H9 (cell line): ENCODE measurements at regions not wholly inside any gene's neighbourhood (a gene's known extent, or its start where the extent isn't known, plus 50 kb on each side); places are given as distances from the start of the nearest gene placed in this dataset.

Experiments used
- DNase-seq: peaks from one replicate; pipeline ENCODE4 v3.0.0-alpha.2; 2017
- H2AFZ ChIP-seq: one replicate; pipeline ENCODE4 v1.6.1; 2013; ENCODE audit warnings: mild to moderate bottlenecking, low read length, control low read depth, moderate library complexity
- H2AK5ac ChIP-seq: 2 replicates; pipeline ENCODE4 v1.6.1; 2013; ENCODE audit warnings: low read length, control low read depth, mixed read lengths; ENCODE audit not compliant: insufficient read length
- H2BK120ac ChIP-seq: one replicate; pipeline ENCODE4 v1.6.1; 2013; ENCODE audit warnings: low read depth, mild to moderate bottlenecking, low read length, control low read depth, inconsistent platforms; ENCODE audit not compliant: poor library complexity, severe bottlenecking
- H2BK12ac ChIP-seq: 2 replicates; pipeline ENCODE4 v1.6.1; 2013; ENCODE audit warnings: low read length, control low read depth, mixed read lengths, low read depth; ENCODE audit not compliant: insufficient read length
- H2BK15ac ChIP-seq: 2 replicates; pipeline ENCODE4 v1.6.1; 2013; ENCODE audit warnings: low read depth, low read length, control low read depth
- H2BK20ac ChIP-seq: one replicate; pipeline ENCODE4 v1.6.1; 2013; ENCODE audit warnings: low read depth, mild to moderate bottlenecking, low read length, control low read depth, inconsistent platforms; ENCODE audit not compliant: poor library complexity, severe bottlenecking
- H2BK5ac ChIP-seq: 2 replicates; pipeline ENCODE4 v1.6.1; 2013; ENCODE audit warnings: low read length, control low read depth, mixed read lengths; ENCODE audit not compliant: insufficient read length
- H3K14ac ChIP-seq: 2 replicates; pipeline ENCODE4 v1.6.1; 2013; ENCODE audit warnings: low read length, control low read depth; ENCODE audit not compliant: insufficient read depth
- H3K18ac ChIP-seq: 2 replicates; pipeline ENCODE4 v1.6.1; 2013; ENCODE audit warnings: low read depth, mild to moderate bottlenecking, mixed read lengths, low read length, control low read depth; ENCODE audit not compliant: insufficient read length
- H3K23ac ChIP-seq: 2 replicates; pipeline ENCODE4 v1.6.1; 2013; ENCODE audit warnings: low read length, control low read depth, mixed read lengths, low read depth; ENCODE audit not compliant: insufficient read length
- H3K23me2 ChIP-seq: 2 replicates; pipeline ENCODE4 v1.6.1; 2013; ENCODE audit warnings: low read depth, mild to moderate bottlenecking, mixed read lengths, low read length, control low read depth; ENCODE audit not compliant: insufficient read length, poor library complexity, severe bottlenecking
- H3K27ac ChIP-seq: 2 replicates; pipeline ENCODE4 v1.5.1; 2013; ENCODE audit warnings: low read length, control low read depth, mixed read lengths, low read depth; ENCODE audit not compliant: insufficient read length
- H3K27me3 ChIP-seq: 2 replicates; pipeline ENCODE4 v1.6.1; 2013; ENCODE audit warnings: low read length, control low read depth, inconsistent platforms; ENCODE audit not compliant: insufficient read depth
- H3K4ac ChIP-seq: 2 replicates; pipeline ENCODE4 v1.6.1; 2013; ENCODE audit warnings: low read depth, mild to moderate bottlenecking, control low read depth, inconsistent platforms, low read length, moderate library complexity
- H3K4me1 ChIP-seq: 2 replicates; pipeline ENCODE4 v1.6.1; 2013; ENCODE audit warnings: low read length, control low read depth, inconsistent platforms; ENCODE audit not compliant: insufficient read depth
- H3K4me2 ChIP-seq: 2 replicates; pipeline ENCODE4 v1.6.1; 2013; ENCODE audit warnings: low read length, control low read depth, mixed read lengths; ENCODE audit not compliant: insufficient read length, insufficient read depth
- H3K56ac ChIP-seq: 2 replicates; pipeline ENCODE4 v1.6.1; 2013; ENCODE audit warnings: low read depth, mild to moderate bottlenecking, mixed read lengths, low read length, control low read depth; ENCODE audit not compliant: insufficient read length
- H3K79me1 ChIP-seq: 2 replicates; pipeline ENCODE4 v1.6.1; 2013; ENCODE audit warnings: low read depth, mild to moderate bottlenecking, moderate library complexity, low read length, control low read depth, inconsistent platforms; ENCODE audit not compliant: insufficient read depth, poor library complexity, severe bottlenecking
- H3K79me2 ChIP-seq: 2 replicates; pipeline ENCODE4 v1.6.1; 2013; ENCODE audit warnings: low read length, control low read depth, inconsistent platforms; ENCODE audit not compliant: insufficient read depth
- H3K9ac ChIP-seq: 2 replicates; pipeline ENCODE4 v1.6.1; 2013; ENCODE audit warnings: low read length, control low read depth, mixed read lengths; ENCODE audit not compliant: insufficient read length; ENCODE audit errors: extremely low read depth
- H3K9me3 ChIP-seq: one replicate; pipeline ENCODE4 v1.6.1; 2013; ENCODE audit warnings: low read depth, low read length, inconsistent platforms; ENCODE audit not compliant: control insufficient read depth
- H3T11ph ChIP-seq: one replicate; pipeline ENCODE4 v1.6.1; 2013; ENCODE audit warnings: mild to moderate bottlenecking, low read length, control low read depth, inconsistent platforms
- H4K20me1 ChIP-seq: one replicate; pipeline ENCODE4 v1.6.1; 2013; ENCODE audit not compliant: control insufficient read depth, insufficient read length, insufficient read depth
- H4K5ac ChIP-seq: 2 replicates; pipeline ENCODE4 v1.6.1; 2013; ENCODE audit warnings: low read depth, mild to moderate bottlenecking, mixed read lengths, low read length, control low read depth; ENCODE audit not compliant: insufficient read length
- H4K8ac ChIP-seq: replicated peaks from 2 replicates; pipeline ENCODE4 v1.6.1; 2013; ENCODE audit warnings: low read length, control low read depth, mixed read lengths, low read depth; ENCODE audit not compliant: insufficient read length
- H4K91ac ChIP-seq: 2 replicates; pipeline ENCODE4 v1.6.1; 2013; ENCODE audit warnings: low read depth, mild to moderate bottlenecking, moderate library complexity, mixed read lengths, low read length, control low read depth; ENCODE audit not compliant: insufficient read length
- H3K27ac Mint-ChIP-seq, 3 experiments: 2 replicates in 2 of 3; 3 replicates in 1 of 3; pipeline ENCODE4 v1.8.0; 2020 to 2021; ENCODE audit warnings: mixed read lengths in 3 of 3, mild to moderate bottlenecking in 1 of 3, moderate library complexity in 1 of 3
- H3K27me3 Mint-ChIP-seq: 2 replicates; pipeline ENCODE4 v1.8.0; 2021; ENCODE audit warnings: low read depth, mild to moderate bottlenecking, moderate library complexity, mixed read lengths
- H3K36me3 Mint-ChIP-seq, 3 experiments: 2 replicates in 2 of 3; 3 replicates in 1 of 3; pipeline ENCODE4 v1.8.0; 2020 to 2021; ENCODE audit warnings: low read depth in 3 of 3, mixed read lengths in 3 of 3; ENCODE audit not compliant: insufficient read depth in 1 of 3
- H3K4me1 Mint-ChIP-seq, 2 experiments: 2 replicates each; pipeline ENCODE4 v1.8.0; 2020; ENCODE audit warnings: mixed read lengths in 2 of 2
- H3K4me3 Mint-ChIP-seq, 2 experiments: 2 replicates in 1 of 2; 3 replicates in 1 of 2; pipeline ENCODE4 v1.8.0; 2020 to 2021; ENCODE audit warnings: mild to moderate bottlenecking in 2 of 2, mixed read lengths in 2 of 2, moderate library complexity in 1 of 2
- H3K9me3 Mint-ChIP-seq, 2 experiments: 2 replicates in 1 of 2; 3 replicates in 1 of 2; pipeline ENCODE4 v1.8.0; 2020; ENCODE audit warnings: mild to moderate bottlenecking in 2 of 2, mixed read lengths in 2 of 2, moderate library complexity in 1 of 2
- CTCF ChIP-seq: fragments of 200-600 bp; sonication (generic); conservative IDR thresholded peaks from 3 replicates; pipeline ENCODE4 v1.8.0; 2021; ENCODE audit warnings: antibody characterized with exemption, mild to moderate bottlenecking
- WGBS: extraction: QIAGEN DNeasy Blood & Tissue Kit; methylation state at CpG from one replicate; pipeline ENCODE4 v1.1.7; 2013; ENCODE audit warnings: missing lambda C conversion rate, low lambda C conversion rate, mixed read lengths; ENCODE audit not compliant: insufficient read length; ENCODE audit errors: extremely low coverage; 5-methylcytosine and 5-hydroxymethylcytosine counted together

GRCh38 chr6:104537180-104537579 lies 322.5 kb downstream of the HACE1 start:
- Histone ChIP-seq H3K79me2 (no peaks in the 10 kb centered on the region), H2BK5ac (no peak overlapping the region), H4K20me1 (no peaks in the 10 kb centered on the region), H3K9ac (no peak overlapping the region), H3K9me3 (no peaks in the 10 kb centered on the region), H3K4me2 (no peak overlapping the region), H3K56ac (no peak overlapping the region), H2BK12ac (no peak overlapping the region), H4K5ac (no peak overlapping the region), H3K27ac (no peak overlapping the region), H3K4me1 (no peaks in the 10 kb centered on the region), H2AK5ac (no peak overlapping the region), H2BK20ac (no peak overlapping the region), H4K91ac (no peak overlapping the region), H3T11ph (no peak overlapping the region), H4K8ac (no peak overlapping the region), H3K14ac (no peak overlapping the region), H3K79me1 (no peaks in the 10 kb centered on the region), H2BK120ac (no peak overlapping the region), H2AFZ (no peak overlapping the region), H3K18ac (no peak overlapping the region), H3K27me3 (no peaks in the 10 kb centered on the region), H3K23me2 (no peaks in the 10 kb centered on the region), H3K4ac (no peak overlapping the region), H3K23ac (no peak overlapping the region), H2BK15ac (no peak overlapping the region)
- no peaks in the 10 kb centered on the region for H3K36me3 Mint-ChIP-seq
- H3K4me1 Mint-ChIP-seq, result peaks cover 4 to 6% of the 10 kb centered on the region in 2 experiments
- no peak overlapping the region for H3K4me3 Mint-ChIP-seq
- H3K27ac Mint-ChIP-seq, result no peak overlapping the region
- no peaks in the 10 kb centered on the region for H3K27me3 Mint-ChIP-seq
- TF ChIP-seq CTCF, result no peak
- H3K9me3 Mint-ChIP-seq, result no peaks in the 10 kb centered on the region
- WGBS, result no CpG with 5 or more reads among the region's 1 CpG
- DNase-seq, result no peak
